Omental fat pad (tissue), 3 donors: ENCODE measurements at regions not wholly inside any gene's neighbourhood (a gene's known extent, or its start where the extent isn't known, plus 50 kb on each side); places are given as distances from the start of the nearest gene placed in this dataset.
"Not testable (repeated sequence)": the region's sequence is repeated elsewhere in the genome, so short reads cannot be mapped to it uniquely, and the experiment has no call there.

Source experiments
- ATAC-seq: fragments of 150-250 bp; one replicate; pipeline ENCODE4 v1.9.1; 2016; ENCODE audit warnings: mild to moderate bottlenecking, moderate library complexity; ENCODE audit not compliant: low FRiP score
- DNase-seq: peaks from one replicate; pipeline ENCODE4 v3.0.0-alpha.2; 2019; ENCODE audit warnings: low spot score
- TF ChIP-seq, protein P1 (sequence below), 3 donors: fragments of 450-650 bp; IDR thresholded peaks; one replicate each; pipeline ENCODE4 v1.5.1; 2016 to 2017; ENCODE audit warnings: antibody characterized with exemption in 3 of 3, mild to moderate bottlenecking in 3 of 3, moderate library complexity in 2 of 3

DNA sequence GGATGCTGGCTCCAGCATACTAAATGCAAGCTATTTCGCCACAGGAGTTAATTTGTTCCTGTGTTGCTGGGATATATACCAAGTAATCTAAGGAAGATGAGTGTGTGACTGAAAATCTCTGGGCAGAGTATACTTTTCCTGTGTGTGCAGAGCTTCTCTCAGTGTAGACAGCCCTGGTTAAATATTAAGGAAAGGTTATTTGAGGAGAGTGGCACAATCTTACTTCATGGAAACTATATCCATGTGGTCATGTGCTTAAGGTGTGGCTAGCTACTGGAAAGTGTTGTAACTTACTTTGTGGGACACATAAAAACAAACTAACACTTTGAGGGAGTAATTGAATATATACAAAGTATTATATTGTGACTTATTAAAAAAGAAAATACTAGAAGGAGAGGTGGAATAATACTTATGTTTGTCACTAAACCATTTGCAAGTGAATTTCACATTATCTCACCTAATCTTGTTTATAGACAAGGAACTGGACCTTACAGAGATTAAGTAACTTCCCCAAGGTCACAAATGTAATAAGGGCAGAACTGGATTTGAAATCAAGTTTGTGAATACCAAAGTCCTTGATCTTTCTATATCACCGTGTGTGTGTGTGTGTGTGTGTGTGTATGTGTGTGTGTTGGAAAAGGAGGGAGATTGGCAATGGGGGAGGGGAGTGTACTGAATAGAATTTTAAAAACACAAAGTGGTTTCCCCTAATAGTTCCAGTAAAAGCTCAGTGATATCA lies 408.2 kb upstream of the NR3C2 start:
- TF ChIP-seq, protein P1, sequence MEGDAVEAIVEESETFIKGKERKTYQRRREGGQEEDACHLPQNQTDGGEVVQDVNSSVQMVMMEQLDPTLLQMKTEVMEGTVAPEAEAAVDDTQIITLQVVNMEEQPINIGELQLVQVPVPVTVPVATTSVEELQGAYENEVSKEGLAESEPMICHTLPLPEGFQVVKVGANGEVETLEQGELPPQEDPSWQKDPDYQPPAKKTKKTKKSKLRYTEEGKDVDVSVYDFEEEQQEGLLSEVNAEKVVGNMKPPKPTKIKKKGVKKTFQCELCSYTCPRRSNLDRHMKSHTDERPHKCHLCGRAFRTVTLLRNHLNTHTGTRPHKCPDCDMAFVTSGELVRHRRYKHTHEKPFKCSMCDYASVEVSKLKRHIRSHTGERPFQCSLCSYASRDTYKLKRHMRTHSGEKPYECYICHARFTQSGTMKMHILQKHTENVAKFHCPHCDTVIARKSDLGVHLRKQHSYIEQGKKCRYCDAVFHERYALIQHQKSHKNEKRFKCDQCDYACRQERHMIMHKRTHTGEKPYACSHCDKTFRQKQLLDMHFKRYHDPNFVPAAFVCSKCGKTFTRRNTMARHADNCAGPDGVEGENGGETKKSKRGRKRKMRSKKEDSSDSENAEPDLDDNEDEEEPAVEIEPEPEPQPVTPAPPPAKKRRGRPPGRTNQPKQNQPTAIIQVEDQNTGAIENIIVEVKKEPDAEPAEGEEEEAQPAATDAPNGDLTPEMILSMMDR (IDR thresholded peaks at IDR 0.05), result no peak
- ATAC-seq, result no peak
- no peak for DNase-seq

DNA sequence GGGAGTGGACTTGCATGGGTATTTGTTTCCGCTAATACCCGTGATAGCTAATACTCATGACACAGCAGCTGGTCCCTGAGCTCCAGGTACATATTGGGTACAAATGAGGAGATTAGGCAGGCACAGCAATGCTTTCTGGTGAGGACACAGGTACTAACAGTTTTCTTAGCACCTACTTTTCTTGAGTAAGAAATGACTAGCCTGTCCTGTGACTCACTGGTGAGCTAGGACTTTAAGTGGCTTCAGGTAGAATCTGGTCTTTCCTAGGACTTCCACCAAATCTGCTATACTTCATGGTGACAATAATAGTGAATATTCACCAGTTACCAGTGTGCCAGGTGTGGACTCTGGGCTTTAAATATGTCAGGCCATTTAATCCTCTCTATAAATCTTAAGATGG lies 407.4 kb upstream of the NR3C2 start:
- TF ChIP-seq, protein P1 (IDR thresholded peaks at IDR 0.05), result no peak
- no peak for DNase-seq
- no peak for ATAC-seq

DNA sequence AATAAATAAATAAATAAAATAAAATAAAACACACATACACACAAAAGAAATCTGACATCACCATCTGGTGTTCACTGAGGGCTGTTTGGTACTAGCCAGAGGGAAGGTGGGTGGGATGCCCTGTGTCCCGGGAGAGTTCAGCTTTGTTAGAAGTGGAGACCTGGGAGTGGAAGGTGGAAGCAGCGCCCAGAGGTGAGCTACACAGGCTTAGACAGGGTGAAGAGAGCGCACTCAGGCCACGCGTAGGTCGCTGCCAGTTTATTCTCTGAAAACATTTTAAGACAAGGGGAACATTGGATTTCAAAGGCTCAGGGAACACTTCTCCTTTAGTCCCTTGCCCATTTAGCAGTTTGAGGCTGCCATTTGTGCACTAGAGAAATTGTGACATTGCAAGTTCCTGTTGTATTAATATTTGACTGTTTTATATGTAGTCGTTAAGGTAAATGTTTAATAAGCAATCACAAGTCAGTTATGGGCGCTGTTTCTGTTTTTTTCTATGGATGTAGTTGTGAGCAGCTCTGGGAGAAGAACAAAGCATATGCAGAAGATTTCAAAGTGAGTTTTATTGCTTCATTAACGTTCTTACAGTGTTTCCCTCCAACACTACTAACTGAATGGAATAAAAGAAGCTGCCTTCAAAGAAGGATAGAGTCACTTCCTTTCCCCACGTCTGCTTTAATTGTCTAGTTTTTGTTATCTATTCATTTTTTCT lies 405.5 kb upstream of the NR3C2 start:
- DNase-seq (no peak), ATAC-seq (no peak)
- TF ChIP-seq, protein P1 (IDR thresholded peaks at IDR 0.05), result no peak

DNA sequence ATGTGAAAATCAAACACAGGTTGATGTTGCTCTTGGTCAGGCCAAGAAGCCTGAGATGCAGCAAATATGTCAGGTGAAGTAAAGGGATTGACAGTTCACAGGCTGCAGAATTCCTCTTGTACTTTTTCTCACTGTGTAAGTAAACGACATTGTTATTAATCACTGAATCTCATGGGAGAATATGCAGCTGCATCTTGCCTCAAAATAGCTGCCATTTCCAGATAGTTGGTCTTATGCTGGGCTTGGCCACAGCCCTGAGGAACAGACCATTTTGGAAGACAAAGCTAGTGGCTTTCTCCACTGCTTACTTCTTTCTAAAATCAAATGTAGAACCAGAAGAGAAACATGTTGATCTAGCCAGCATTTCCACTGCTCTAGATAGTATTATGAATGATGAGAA lies 403.4 kb upstream of the NR3C2 start:
- ATAC-seq (no peak), DNase-seq (no peak)
- TF ChIP-seq, protein P1 (IDR thresholded peaks at IDR 0.05), result no peak

DNA sequence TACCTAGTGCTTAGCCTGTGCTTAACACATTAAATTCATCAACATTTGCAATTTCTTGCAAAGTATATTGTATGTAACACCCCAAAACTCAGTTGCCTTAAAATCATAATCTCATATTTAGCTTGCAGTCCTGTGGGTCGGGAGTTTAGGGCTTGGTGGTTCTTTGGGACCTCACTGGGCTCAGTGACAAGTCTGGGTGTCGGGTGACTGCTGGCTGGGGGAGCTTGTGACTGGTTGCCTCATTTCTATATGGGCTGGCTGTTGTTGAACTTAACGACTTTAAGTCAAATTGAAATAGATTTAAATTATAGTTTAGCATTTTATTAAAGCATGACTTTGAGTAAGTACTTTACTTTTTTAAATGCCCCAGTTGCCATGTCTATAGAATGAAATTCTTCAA lies 401.4 kb upstream of the NR3C2 start:
- no peak for ATAC-seq
- DNase-seq, result no peak
- TF ChIP-seq, protein P1 (IDR thresholded peaks at IDR 0.05), result no peak

DNA sequence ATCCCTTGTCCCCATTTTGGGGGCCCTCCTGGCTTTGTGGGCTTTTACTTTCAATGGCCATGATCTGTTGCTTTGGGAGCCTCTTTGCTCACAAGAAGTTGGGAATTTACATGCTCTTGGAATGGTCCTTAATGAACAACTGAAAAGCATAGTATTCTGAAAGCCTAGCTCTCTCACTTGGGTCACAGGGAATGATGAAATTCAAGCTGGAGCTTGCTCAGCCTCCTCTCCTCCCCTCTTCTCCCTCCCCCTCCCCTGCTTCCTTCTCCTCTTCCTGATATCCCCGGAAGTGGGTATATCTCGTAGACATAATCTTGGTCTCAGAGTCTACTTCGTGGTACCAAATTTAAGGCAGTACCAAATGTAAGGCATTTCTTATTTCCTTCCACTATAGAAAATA lies 400.6 kb upstream of the NR3C2 start:
- ATAC-seq (no peak), DNase-seq (no peak)
- TF ChIP-seq, protein P1 (IDR thresholded peaks at IDR 0.05), result no peak

DNA sequence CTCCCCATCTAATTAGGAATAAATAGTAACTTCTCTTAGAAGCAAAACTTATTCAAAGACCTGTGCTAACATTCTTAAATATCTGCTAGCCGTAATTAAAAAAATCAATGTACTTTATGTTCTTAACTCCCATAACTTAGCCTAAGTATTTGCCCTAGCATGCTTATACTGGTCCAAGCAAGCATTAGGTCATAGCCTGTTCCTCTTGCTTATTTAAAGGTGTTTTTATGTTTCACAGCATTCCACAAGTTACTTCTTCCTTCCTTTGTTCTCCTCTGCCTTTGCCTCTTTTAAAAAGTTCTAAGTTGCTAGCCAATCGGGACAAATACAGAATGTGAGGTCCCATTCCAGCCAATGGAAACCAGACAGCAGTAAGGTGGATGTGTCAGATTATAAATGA lies 395.4 kb upstream of the NR3C2 start:
- DNase-seq, ATAC-seq: not testable (repeated sequence)
